Left ventricle myocardium inferior (tissue), 1 donor: ENCODE measurements at regions not wholly inside any gene's neighbourhood (a gene's known extent, or its start where the extent isn't known, plus 50 kb on each side); places are given as distances from the start of the nearest gene placed in this dataset.

Source experiments
- DNase-seq: peaks from one replicate; pipeline ENCODE4 v3.0.0-alpha.2; 2020
- H3K27ac ChIP-seq: fragments of 200-600 bp; replicated peaks from 2 replicates; pipeline ENCODE4 v1.8.0; 2021
- H3K27me3 ChIP-seq: fragments of 200-600 bp; 2 replicates; pipeline ENCODE4 v1.8.0; 2021; ENCODE audit warnings: low read depth
- H3K36me3 ChIP-seq: fragments of 200-600 bp; 2 replicates; pipeline ENCODE4 v1.8.0; 2021
- H3K4me1 ChIP-seq: fragments of 200-600 bp; 2 replicates; pipeline ENCODE4 v1.8.0; 2021
- H3K4me3 ChIP-seq: fragments of 200-600 bp; 2 replicates; pipeline ENCODE4 v1.8.0; 2021; ENCODE audit warnings: mild to moderate bottlenecking, moderate library complexity
- H3K9me3 ChIP-seq: fragments of 200-600 bp; replicated peaks from 2 replicates; pipeline ENCODE4 v1.8.0; 2021
- intact Hi-C: fragments of 100-400 bp; cut with micrococcal nuclease; formaldehyde crosslinking; loops from one replicate; pipeline ENCODE4 v1.11.0; 2022
- TF ChIP-seq, protein P1 (sequence below): fragments of 200-600 bp; IDR thresholded peaks from 2 replicates; pipeline ENCODE4 v1.8.0; 2021; ENCODE audit warnings: antibody characterized with exemption, mild to moderate bottlenecking, borderline replicate concordance
- donor health status: DM: no; HTN: yes; CAD: no; lungs with severe emphysema.

- Histone ChIP-seq H3K9me3 (no peaks in the 10 kb centered on the region), H3K4me1 (peaks cover 19% of the 10 kb centered on the region), H3K36me3 (no peaks in the 10 kb centered on the region), H3K27me3 (no peaks in the 10 kb centered on the region), H3K4me3 (no peak overlapping the region), H3K27ac (peak overlapping the region; percentile 30)
- peak; percentile 69 for DNase-seq
- intact Hi-C loops: loop anchor here (10.0 kb wide), 1 partner anchor 84 kb away; no protein-coding TSS in a partner anchor
- TF ChIP-seq, protein P1, sequence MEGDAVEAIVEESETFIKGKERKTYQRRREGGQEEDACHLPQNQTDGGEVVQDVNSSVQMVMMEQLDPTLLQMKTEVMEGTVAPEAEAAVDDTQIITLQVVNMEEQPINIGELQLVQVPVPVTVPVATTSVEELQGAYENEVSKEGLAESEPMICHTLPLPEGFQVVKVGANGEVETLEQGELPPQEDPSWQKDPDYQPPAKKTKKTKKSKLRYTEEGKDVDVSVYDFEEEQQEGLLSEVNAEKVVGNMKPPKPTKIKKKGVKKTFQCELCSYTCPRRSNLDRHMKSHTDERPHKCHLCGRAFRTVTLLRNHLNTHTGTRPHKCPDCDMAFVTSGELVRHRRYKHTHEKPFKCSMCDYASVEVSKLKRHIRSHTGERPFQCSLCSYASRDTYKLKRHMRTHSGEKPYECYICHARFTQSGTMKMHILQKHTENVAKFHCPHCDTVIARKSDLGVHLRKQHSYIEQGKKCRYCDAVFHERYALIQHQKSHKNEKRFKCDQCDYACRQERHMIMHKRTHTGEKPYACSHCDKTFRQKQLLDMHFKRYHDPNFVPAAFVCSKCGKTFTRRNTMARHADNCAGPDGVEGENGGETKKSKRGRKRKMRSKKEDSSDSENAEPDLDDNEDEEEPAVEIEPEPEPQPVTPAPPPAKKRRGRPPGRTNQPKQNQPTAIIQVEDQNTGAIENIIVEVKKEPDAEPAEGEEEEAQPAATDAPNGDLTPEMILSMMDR: peak; percentile 64
These were observed 367.0 kb downstream of the BCOR start for GRCh38 chrX:39730662-39731329.

DNA sequence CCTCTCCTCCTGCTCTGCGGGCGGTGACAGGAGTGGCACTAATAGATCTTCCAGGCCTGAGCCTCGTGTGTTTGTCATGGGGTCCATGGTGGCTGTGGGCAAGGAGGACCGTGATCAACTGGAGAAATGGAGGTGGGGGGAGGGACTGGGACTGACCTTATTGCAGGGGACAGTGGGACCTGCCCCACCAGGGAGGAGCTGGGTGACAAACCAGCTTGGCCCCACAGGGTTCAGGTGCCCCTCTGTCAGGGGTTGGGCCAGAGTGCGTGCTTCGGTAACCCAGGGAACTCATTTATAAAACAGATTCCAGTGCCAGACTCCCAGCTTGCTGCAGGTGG, 366.5 kb downstream of the BCOR start:
- peaks cover 23% of the 10 kb centered on the region for H3K4me1 ChIP-seq

GRCh38 chrX:39731735-39732134, 366.0 kb downstream of the BCOR start:
- no peak for DNase-seq

More for the DNA sequence above, 366.5 kb downstream of the BCOR start:
- H3K27ac ChIP-seq: peak overlapping the region; percentile 30
- H3K9me3 ChIP-seq: no peaks in the 10 kb centered on the region
- H3K4me3 ChIP-seq: no peak overlapping the region
- H3K36me3 ChIP-seq: no peaks in the 10 kb centered on the region
- no peak for DNase-seq
- TF ChIP-seq, protein P1: no peak
- no peaks in the 10 kb centered on the region for H3K27me3 ChIP-seq
- intact Hi-C loops: loop anchor here (10.0 kb wide), 1 partner anchor 84 kb away; no protein-coding TSS in a partner anchor

GRCh38 chrX:39733745-39734144, 364.0 kb downstream of the BCOR start:
- intact Hi-C loops: loop anchor here (10.0 kb wide), 1 partner anchor 81 kb away; no protein-coding TSS in a partner anchor

More at GRCh38 chrX:39731735-39732134, 366.0 kb downstream of the BCOR start:
- Histone ChIP-seq H3K36me3 (no peaks in the 10 kb centered on the region), H3K27ac (no peak overlapping the region), H3K4me3 (no peak overlapping the region), H3K27me3 (no peaks in the 10 kb centered on the region), H3K4me1 (peaks cover 27% of the 10 kb centered on the region), H3K9me3 (no peaks in the 10 kb centered on the region)
- intact Hi-C loops: loop anchor here (10.0 kb wide), 1 partner anchor 83 kb away; no protein-coding TSS in a partner anchor
- TF ChIP-seq, protein P1: no peak

DNA sequence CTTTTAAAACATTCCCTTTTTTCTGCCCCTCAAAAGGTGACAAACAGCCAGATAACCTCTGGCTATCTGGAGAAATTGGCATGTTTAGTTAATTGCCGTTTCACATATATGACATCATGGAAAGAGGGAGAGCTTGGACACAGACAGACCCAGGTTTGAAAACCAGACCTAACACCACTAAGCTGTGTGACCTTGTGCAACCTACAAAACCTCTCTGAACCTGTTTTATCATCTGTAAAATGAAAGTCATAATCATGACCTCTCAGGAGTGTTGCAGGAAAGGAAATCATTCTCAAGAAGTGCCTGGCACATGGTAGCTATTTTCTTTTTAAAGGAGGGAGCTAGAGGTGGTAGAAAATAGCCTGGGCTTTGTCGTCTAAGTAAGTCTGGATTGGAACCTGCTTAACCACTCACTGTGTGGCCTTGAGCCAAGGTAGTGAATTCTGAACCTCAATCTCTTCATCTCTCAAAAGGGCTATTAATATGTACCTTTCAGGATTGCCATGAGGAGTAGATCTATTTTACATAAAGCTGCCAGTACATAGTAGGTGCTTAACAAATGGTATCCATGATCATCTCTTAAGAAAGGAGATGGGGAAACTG, 363.5 kb downstream of the BCOR start:
- Histone ChIP-seq H3K27ac (no peak overlapping the region), H3K9me3 (no peaks in the 10 kb centered on the region)
- intact Hi-C loops: loop anchor here (10.0 kb wide), 1 partner anchor 81 kb away; no protein-coding TSS in a partner anchor

More at GRCh38 chrX:39733745-39734144, 364.0 kb downstream of the BCOR start:
- H3K4me3 ChIP-seq: no peak overlapping the region
- H3K36me3 ChIP-seq: no peaks in the 10 kb centered on the region
- no peaks in the 10 kb centered on the region for H3K9me3 ChIP-seq
- no peaks in the 10 kb centered on the region for H3K27me3 ChIP-seq
- TF ChIP-seq, protein P1: no peak
- no peak for DNase-seq
- H3K27ac ChIP-seq: no peak overlapping the region
- peaks cover 24% of the 10 kb centered on the region for H3K4me1 ChIP-seq

More for the DNA sequence above, 363.5 kb downstream of the BCOR start:
- DNase-seq: no peak
- Histone ChIP-seq H3K4me1 (peaks cover 24% of the 10 kb centered on the region), H3K36me3 (no peaks in the 10 kb centered on the region), H3K27me3 (no peaks in the 10 kb centered on the region), H3K4me3 (no peak overlapping the region)
- TF ChIP-seq, protein P1: no peak
